Mononuclear cell (primary cell): ENCODE measurements at regions not wholly inside any gene's neighbourhood (a gene's known extent, or its start where the extent isn't known, plus 50 kb on each side); places are given as distances from the start of the nearest gene placed in this dataset.
"Not testable (repeated sequence)": the region's sequence is repeated elsewhere in the genome, so short reads cannot be mapped to it uniquely, and the experiment has no call there.

Experiments used
- H3K27me3 ChIP-seq: 2 replicates; pipeline ENCODE4 v1.6.0; 2011; ENCODE audit warnings: low read length, control low read depth; ENCODE audit not compliant: insufficient read depth
- H3K4me1 ChIP-seq: 2 replicates; pipeline ENCODE4 v1.5.1; 2011; ENCODE audit warnings: mild to moderate bottlenecking, low read length, control low read depth; ENCODE audit not compliant: insufficient read depth
- H3K4me3 ChIP-seq: 2 replicates; pipeline ENCODE4 v1.5.1; 2011; ENCODE audit warnings: mild to moderate bottlenecking, low read length, moderate library complexity
- H3K9me3 ChIP-seq: 2 replicates; pipeline ENCODE4 v1.5.1; 2011; ENCODE audit warnings: low read depth, mild to moderate bottlenecking, control low read depth, low read length

DNA sequence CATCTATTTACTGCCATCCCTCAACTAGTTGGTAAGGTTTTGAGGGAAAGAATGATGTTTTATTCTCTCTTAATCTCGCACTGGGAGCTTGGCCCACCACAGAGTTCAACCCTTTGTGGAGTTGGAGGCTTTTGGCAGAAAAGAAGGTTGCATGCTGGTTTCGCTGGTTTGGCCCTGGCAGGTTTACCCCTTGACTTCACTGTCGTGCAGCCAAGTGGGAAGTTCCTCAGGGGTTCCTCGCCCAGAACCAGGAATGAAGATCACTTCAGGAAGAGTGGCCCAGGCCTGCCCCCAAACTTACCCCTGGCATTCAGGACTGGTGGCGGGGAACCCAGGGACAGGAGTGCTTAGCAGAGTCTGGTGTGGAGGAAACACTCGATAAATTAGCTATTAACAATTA lies 103.1 kb upstream of the LYZL2 start:
- Histone ChIP-seq H3K27me3 (no peaks in the 10 kb centered on the region), H3K9me3 (no peaks in the 10 kb centered on the region), H3K4me1 (no peaks in the 10 kb centered on the region), H3K4me3 (no peak overlapping the region)

DNA sequence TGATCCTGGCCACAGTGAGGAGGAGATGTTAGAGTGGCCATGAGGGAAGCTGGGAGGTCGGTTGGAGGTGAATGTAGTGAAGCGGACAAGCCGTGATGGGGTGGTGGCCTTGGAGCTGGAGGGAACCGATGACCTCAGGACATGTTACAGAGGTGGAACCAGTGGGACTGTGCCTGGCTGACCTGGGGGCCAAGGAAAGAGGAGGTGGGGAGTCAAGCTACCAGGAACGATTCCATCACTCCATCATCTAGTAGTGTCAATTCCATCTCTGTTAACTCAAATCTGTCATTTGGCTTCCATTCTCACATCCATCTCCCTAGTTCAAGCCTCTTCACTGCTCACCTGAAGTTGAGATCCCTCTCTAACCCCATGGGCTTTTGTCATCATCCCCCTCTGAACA lies 102.4 kb upstream of the LYZL2 start:
- Histone ChIP-seq H3K9me3 (no peaks in the 10 kb centered on the region), H3K4me3 (no peak overlapping the region), H3K4me1 (peaks cover 2% of the 10 kb centered on the region), H3K27me3 (no peaks in the 10 kb centered on the region)

DNA sequence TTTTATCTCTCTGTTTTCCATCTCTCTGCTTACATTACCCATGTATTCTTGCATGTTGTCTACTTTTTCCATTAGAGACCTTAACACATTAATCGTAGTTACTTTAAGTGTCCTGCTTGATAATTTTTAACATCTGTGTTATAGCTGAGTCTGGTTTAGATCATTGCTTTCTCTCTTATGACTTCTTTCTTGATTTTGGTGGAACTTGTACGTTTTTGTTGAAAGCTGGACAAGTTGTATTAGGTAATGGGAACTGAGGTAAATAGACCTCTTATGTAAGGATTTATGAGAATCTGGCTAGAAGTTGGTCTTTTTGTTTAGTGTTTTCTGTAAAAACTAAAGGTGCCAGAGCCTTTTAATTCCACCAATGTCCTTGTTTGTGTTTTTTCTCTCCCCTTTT lies 100.8 kb upstream of the LYZL2 start:
- Histone ChIP-seq H3K4me1 (peaks cover 4% of the 10 kb centered on the region), H3K27me3 (no peaks in the 10 kb centered on the region), H3K4me3 (no peak overlapping the region), H3K9me3 (no peaks in the 10 kb centered on the region)

DNA sequence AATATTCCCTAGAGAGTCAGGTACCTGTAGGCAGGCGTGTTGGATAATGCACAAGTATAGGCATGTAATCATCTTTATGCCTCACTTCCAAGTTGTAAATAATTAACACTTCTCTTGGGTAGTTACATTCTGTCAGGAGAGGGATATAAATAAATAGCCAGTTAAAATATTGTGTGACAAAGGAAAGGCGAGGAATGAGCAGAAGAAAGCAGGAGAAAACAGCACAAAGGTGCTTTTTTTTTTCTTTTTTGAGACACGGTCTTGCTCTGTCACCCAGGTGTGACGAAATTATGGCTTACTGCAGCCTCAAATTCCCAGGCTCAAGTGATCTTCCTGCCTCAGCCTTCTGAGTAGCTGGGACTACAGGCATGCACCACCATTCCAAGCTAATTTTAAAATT lies 99.2 kb upstream of the LYZL2 start:
- peaks cover 4% of the 10 kb centered on the region for H3K4me1 ChIP-seq
- no peaks in the 10 kb centered on the region for H3K9me3 ChIP-seq
- no peaks in the 10 kb centered on the region for H3K27me3 ChIP-seq
- no peak overlapping the region for H3K4me3 ChIP-seq

DNA sequence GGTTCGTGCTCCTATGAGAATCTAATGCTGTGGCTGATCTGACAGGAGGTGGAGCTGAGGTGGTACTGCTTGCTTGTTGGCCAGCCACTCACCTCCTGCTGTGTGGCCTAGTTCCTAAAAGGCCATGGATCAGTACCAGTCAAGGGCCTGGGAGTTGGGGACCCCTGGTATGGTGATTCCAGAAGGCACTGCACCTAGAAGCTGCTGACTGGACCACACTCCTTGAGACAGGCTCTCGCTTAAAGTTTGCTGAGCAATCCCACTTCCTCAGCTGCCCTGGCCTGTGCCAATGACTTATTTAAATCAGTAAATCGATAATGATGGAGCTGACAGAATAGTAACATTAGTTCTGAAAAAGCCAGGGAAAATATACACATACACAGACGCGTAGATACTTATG lies 98.6 kb upstream of the LYZL2 start:
- Histone ChIP-seq H3K4me1 (peaks cover 4% of the 10 kb centered on the region), H3K27me3 (no peaks in the 10 kb centered on the region), H3K9me3 (no peaks in the 10 kb centered on the region), H3K4me3 (no peak overlapping the region)

DNA sequence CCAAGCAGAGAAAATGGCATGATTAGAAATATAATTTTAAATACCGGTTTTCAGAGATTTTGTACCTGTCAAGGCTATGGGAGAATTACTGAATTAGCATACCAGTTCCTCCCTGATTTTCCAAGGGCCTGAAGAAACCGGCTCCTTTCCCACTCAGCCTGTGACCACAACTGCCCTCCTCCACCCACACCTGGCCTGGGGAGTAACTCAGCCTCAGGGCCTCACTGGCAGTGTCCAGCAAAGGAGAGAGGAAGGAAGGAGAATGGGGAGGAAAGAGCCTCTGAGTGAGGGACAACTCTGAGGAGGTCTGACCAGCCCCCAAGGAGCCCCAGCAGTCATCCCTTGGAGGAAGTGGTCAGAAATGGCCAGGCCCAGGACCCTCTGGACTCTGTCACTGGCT lies 98.0 kb upstream of the LYZL2 start:
- H3K4me3 ChIP-seq = no peak overlapping the region
- H3K9me3 ChIP-seq = no peaks in the 10 kb centered on the region
- peaks cover 6% of the 10 kb centered on the region for H3K4me1 ChIP-seq
- H3K27me3 ChIP-seq = no peaks in the 10 kb centered on the region

DNA sequence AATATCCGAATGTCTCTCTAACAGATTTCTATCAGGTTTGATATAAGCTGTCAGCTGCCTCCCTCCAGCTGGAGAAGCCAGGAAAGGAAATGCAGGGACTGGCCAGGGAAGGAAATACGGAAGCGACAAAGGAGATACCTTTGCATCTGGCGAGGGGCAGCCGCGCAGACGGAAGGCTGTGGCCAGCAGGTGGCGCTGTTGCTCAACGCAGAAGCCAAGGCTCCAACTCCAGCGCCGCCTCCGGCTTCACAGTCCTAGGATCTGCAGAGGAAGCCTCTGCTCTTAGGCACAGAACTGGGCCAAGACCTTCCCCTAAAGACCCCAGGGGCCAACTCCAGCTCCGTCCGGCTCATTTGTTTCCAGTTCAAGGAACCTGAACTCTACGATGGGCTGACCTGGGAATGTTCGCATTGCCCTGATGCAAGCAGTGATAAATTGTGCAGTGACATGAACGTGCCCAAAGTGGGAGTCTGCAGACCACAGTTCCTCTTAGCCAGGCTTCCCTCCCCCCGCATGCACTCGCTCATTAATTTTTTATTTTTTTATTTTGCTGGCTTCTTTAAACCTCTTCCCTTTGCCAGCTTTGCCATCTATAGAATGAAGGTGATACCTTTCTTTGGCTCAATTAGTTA lies 97.3 kb upstream of the LYZL2 start:
- H3K4me1 ChIP-seq, H3K27me3 ChIP-seq, H3K4me3 ChIP-seq, H3K9me3 ChIP-seq: not testable (repeated sequence)

DNA sequence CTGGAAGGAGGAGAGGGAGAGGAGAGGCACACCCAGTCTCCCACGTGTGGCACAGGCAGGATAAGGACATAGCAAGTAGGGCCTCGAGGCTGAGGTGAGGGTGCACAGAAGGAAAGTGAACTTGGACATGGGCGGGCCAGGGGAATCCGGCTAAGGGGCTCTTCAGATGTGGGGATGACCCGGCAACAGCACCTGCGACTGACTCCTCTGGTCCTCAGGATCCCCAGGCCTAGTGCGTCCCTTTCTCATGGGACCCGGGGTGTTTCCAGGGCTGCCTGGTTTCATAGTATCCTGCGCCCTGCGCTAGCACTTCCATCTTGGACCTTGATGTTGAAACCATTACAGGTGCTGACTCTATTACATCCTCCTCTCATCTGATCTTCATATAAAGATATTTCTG lies 96.1 kb upstream of the LYZL2 start:
- Histone ChIP-seq H3K9me3 (no peaks in the 10 kb centered on the region), H3K4me1 (peaks cover 9% of the 10 kb centered on the region), H3K27me3 (no peaks in the 10 kb centered on the region), H3K4me3 (no peak overlapping the region)

DNA sequence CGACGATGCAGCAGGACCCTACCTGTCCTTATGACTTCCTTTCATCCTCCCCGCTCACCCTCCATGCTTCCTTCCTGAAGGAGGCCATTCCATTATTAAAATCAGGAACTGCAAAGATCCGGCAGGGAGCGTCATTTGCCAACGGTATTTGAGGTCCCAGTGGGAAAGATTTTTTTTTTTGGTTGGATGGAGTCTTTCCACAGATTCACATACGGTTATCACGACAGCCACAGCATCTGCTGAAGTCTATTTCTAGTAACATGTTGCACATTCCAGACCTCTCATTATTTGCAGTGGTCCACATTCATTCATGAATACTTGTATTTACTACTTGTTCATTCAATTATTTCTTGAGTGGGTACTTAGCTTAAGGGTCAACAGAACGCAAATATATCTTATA lies 94.7 kb upstream of the LYZL2 start:
- Histone ChIP-seq H3K27me3 (no peaks in the 10 kb centered on the region), H3K4me1 (peaks cover 9% of the 10 kb centered on the region), H3K9me3 (no peaks in the 10 kb centered on the region), H3K4me3 (no peak overlapping the region)

DNA sequence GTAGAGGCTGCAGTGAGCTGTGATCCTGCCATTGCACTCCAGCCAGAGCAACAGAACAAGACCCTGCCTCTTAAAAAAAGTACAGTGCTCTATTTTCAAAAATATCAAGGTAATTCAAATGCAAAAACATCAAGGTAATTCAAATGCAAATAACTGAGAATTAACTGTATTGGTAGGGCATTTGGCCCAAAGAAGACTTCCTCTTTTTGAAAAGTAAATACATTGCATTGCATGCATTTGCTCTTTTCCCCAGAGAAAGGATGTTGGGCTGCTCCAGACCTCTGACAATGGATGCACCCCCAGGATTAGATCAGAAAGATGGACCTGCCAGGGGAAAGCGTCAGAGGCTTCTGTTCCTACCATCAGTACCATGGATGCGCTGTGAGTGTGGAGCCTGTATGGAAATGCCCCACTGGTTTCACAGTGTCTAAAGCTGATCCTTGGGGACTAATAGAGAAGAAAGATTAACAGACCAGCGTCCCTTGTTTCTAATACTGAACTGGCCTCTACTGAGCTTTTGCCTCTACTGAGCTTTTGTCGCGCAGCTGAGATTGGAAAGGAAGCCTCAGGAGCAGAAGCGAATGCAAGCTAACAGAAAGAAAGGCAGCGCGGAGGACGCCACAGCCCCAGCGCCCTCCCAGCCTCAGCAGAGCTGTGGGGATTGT lies 93.5 kb upstream of the LYZL2 start:
- H3K4me1 ChIP-seq = peaks cover 9% of the 10 kb centered on the region
- H3K4me3 ChIP-seq = no peak overlapping the region
- no peaks in the 10 kb centered on the region for H3K27me3 ChIP-seq
- H3K9me3 ChIP-seq = no peaks in the 10 kb centered on the region

DNA sequence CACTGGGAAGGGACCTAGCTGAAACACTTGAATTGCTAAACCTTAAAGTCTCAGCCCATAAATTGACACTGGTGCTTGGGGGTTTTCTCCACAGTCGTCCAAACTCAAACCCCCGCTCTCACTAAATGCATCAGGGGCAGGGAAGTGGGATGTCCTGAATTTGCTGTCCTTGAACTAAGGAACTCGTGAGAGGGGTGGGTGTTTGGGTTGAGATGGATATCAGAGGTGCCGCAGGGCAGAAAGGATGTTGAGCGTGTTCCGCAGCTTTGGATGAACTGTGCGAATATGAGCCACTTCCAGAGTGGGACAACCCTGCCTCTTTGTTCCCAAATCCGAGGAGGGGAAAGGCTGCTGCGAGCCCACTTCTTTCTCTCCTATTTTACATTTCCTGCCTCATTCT lies 90.3 kb upstream of the LYZL2 start:
- H3K9me3 ChIP-seq = no peaks in the 10 kb centered on the region
- H3K4me3 ChIP-seq = no peak overlapping the region
- peaks cover 5% of the 10 kb centered on the region for H3K4me1 ChIP-seq
- H3K27me3 ChIP-seq = no peaks in the 10 kb centered on the region

DNA sequence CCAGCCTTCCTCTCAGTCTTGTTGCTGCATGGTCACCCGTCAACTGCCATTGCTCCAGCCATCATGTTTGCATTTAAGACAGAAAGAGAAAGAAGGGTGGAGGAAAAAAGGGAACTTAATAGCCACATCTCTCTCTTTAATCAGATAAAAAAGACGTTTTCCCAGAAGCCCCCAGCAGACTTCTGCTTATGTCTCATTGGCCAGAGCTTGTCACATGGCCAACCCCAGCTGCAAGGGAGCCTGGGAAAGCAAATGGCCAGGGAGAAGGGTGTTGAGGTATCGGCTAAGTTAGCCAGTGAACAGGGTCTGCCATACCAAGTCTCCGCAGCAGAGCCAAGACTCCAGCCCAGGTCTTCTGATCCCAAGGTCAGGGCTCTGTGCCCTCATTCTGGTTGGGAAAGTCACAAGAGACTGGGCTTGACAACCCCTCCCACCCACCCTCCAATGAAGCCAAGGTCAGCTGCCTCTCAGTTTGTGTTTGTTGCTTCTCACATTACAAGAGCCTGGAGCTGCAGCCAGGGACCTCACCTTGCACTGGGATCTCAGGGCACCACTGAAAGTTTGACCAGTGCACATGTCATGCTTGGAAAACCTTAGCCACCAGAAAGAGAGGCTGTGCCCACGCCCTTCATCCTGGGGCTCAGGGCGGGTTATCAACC lies 80.3 kb upstream of the LYZL2 start:
- Histone ChIP-seq H3K27me3 (no peaks in the 10 kb centered on the region), H3K9me3 (peaks cover 8% of the 10 kb centered on the region), H3K4me3 (no peak overlapping the region), H3K4me1 (peaks cover 17% of the 10 kb centered on the region)

DNA sequence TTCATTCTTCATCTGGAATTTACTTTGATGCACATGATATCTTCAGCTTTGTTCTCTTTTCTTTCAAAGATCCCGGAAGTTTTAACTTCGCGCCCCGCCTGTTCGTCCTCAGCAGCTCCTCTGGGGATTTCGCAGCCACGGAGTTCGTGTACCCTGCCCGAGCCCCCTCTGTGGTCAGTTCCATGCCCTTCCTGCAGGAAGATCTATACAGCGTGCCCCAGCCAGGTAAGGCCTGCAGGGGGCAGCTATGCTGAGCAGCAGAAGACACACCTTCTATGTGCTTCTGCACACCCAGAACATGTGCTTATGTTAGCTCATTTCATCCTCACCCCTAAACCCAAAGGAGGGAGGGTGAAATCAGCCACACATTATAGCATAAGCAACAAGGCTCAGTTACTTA lies 79.7 kb upstream of the LYZL2 start:
- Histone ChIP-seq H3K27me3 (no peaks in the 10 kb centered on the region), H3K4me1 (peaks cover 23% of the 10 kb centered on the region), H3K9me3 (peaks cover 8% of the 10 kb centered on the region), H3K4me3 (no peak overlapping the region)

DNA sequence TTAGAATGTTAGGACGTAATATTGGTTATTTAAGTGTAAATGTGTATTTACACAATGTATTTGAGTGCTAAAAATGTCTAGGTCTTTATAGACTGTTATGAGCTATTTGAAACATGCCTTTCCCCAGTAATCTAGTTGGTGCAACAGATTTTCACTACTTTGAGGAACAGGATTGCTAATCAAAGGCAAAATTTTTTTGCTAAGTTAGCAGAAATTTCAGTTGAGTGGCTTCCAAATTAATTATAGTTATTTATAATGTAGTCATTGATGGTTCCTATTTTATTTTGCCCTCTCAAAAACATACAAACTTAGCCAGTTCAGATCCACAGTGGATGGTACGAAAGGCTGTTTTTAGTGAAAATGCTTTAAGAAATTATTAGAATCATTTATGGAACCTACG lies 78.7 kb upstream of the LYZL2 start:
- Histone ChIP-seq H3K9me3 (no peaks in the 10 kb centered on the region), H3K4me1 (peaks cover 33% of the 10 kb centered on the region), H3K4me3 (no peak overlapping the region), H3K27me3 (no peaks in the 10 kb centered on the region)

DNA sequence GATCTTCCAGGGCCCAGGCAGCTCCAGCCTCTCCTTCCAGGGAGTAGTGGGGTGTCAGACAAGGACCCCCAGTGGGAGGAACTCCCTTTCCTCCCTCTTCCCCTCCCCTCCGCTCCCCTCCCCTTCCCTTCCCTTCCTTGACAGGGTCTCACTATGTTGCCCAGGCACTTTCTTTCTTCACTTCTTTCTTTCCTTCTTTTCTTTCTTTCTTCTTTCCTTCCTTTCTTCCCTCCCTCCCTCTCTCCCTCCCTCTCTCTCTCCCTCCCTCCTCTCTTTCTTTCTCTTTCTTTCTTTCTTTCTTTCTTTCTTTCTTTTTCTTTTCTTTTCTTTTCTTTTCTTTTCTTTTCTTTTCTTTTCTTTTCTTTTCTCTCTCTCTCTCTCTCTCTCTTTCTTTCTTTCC lies 76.6 kb upstream of the LYZL2 start:
- H3K4me3 ChIP-seq, H3K27me3 ChIP-seq, H3K9me3 ChIP-seq: not testable (repeated sequence)
- peaks cover 53% of the 10 kb centered on the region for H3K4me1 ChIP-seq

DNA sequence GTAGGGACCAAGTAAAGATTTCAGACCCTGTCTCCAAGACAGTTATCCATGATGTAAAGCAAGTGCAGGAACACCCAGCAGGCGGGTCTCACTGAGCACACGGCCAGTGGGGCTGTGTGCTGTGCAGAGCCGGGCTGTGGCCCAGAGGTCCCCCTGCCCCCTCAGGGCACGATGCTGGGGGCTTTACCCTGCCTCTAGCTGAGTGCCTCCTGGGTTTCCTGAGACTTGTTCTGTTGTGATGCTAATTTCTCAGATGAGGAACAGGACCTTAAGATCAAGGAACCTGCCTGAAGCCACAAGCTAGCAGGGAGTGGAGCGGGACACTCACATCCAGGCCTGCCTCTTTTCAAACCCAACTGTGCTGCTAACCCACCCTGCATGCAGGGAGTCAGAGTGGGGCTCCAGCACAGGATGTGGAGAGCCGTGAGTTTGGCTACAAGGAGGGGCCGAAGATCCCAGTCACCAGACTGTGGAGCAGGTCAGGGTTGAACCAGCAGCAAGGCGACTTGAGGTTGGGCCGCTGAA lies 76.1 kb upstream of the LYZL2 start:
- Histone ChIP-seq H3K9me3 (no peaks in the 10 kb centered on the region), H3K27me3 (no peaks in the 10 kb centered on the region), H3K4me1 (peaks cover 54% of the 10 kb centered on the region), H3K4me3 (peak overlapping the region; percentile 42)
